A549 (cell line): ENCODE measurements at regions not wholly inside any gene's neighbourhood (a gene's known extent, or its start where the extent isn't known, plus 50 kb on each side); places are given as distances from the start of the nearest gene placed in this dataset.

Experiments used
- CTCF ChIP-seq: fragments of >200 bp; sonication (Bioruptor Twin); formaldehyde crosslinking; IDR thresholded peaks from 3 replicates; pipeline ENCODE4 v1.5.1; 2016
- HOXA7 ChIP-seq: fragments of 250-450 bp; sonication (Bioruptor Pico); IDR thresholded peaks from 2 replicates; pipeline ENCODE4 v1.5.0; 2020; ENCODE audit warnings: mild to moderate bottlenecking, moderate library complexity
- MYC ChIP-seq: IDR thresholded peaks from 2 replicates; pipeline ENCODE4 v1.6.1; 2012; ENCODE audit warnings: mild to moderate bottlenecking, inconsistent platforms, low read length, improper control_type of control experiment, borderline replicate concordance

- no peak for TF ChIP-seq MYC
- no peak for TF ChIP-seq CTCF
- no peak for TF ChIP-seq HOXA7 (CRISPR knock-in tag)
Measured at GRCh38 chr1:184875218-184875617, 99.1 kb downstream of the NIBAN1 start.
